ENCODE measurements at regions not wholly inside any gene's neighbourhood (a gene's known extent, or its start where the extent isn't known, plus 50 kb on each side); places are given as distances from the start of the nearest gene placed in this dataset.
"Not testable (repeated sequence)": the region's sequence is repeated elsewhere in the genome, so short reads cannot be mapped to it uniquely, and the experiment has no call there.

GRCh38 chr17:45649796-45650195 lies 134.3 kb upstream of the CRHR1 start:
- no peak for DNase-seq

GRCh38 chr17:45650561-45650960 lies 133.6 kb upstream of the CRHR1 start:
- DNase-seq: no peak

GRCh38 chr17:45651145-45651709 lies 132.9 kb upstream of the CRHR1 start:
- no peak for DNase-seq

DNA sequence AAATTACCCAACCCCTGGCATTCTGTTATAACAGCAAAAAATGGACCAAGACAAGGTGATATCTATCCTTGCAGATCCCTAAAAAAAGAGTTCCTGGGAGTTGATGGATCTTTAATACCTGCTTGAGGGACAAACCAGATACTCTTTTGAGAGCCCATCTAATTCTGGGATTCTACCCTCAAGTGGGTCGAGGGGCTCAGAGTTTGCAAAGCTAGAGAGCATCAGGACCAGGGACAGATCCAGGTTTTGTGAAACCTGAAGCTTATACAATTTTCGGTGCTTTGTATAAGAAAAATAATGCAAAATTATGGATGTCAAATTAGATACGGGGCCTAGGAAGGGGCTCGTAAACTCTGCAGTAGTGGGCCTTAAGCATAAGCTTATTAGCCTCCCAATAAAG lies 130.5 kb upstream of the CRHR1 start:
- no peak for DNase-seq

GRCh38 chr17:45656527-45657181 lies 127.5 kb upstream of the CRHR1 start:
- DNase-seq: no peak

GRCh38 chr17:45660474-45660873 lies 123.6 kb upstream of the CRHR1 start:
- no peak for DNase-seq

- no peak for DNase-seq
Measured at GRCh38 chr17:45662432-45662831, 121.7 kb upstream of the CRHR1 start.

DNA sequence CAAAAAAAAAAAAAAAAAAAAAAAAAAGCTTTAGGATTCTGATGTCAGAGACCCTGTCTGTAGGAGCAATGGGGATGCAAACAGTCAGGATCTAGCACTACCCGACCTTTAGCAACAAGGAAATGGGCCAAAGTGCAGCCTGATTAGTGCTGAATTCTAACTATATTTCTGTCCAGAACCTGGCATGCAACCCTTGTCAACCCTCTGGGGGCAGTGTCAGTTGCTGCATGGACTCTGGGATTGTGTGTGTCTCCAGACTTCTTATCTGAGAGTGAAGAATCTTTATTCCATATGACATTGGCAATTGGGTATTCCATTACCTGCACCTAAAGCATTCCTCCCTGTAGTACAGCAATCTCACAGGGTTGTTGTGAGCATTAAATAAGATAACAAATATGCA lies 120.3 kb upstream of the CRHR1 start:
- no peak for DNase-seq

GRCh38 chr17:45664921-45665320 lies 119.2 kb upstream of the CRHR1 start:
- no peak for DNase-seq

DNA sequence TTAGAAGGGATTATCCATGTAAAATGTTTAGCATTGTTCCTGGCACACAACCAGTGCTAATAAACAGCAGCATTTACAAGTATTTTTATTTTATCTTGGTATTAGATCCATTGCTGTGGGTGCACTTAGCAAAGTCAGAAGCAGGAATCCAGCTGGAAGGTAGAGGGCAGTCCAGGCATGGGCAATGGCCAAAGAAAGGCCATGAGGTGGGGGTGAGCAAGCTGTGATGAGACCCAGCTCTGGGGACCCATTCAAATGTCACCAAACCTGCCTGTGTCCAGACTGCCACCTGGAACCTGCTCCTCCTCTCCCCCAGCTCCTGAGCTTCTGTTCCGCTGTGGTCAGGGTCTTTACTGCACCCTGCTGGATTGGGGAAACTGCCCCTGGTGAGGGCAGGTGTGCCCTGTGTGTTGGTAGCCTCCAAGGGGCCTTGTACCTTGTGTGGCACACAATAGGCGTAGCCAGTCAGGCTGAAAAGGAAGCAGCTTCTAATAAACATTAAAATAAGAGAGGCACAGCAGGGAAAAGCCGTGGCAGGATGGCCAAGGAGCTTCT lies 118.0 kb upstream of the CRHR1 start:
- DNase-seq: no peak

GRCh38 chr17:45666641-45667040 lies 117.5 kb upstream of the CRHR1 start:
- DNase-seq: no peak

GRCh38 chr17:45667591-45668171 lies 116.4 kb upstream of the CRHR1 start:
- no peak for DNase-seq

GRCh38 chr17:45668316-45668715 lies 115.8 kb upstream of the CRHR1 start:
- no peak for DNase-seq

DNA sequence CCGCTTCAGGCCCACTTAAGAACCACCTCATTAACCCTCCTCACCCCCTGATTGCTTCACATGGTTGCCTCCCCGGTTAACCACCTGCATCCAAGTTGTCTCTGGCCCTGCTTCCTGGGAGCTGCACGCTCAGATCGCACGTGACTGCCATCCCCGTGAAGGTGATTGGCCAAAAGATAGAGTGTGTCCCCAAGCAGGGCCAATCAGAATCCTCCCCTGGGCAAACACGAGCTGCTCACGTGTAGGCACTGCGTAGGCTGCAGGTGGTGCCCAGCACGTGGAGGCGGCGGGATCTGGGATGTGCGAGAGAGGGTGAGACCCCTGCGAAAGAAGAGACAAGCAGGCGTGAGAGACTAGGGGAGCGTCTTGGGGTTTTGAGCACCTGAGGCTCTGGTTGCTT lies 111.8 kb upstream of the CRHR1 start:
- no peak for DNase-seq

- DNase-seq: no peak
Measured at GRCh38 chr17:45672792-45673191, 111.3 kb upstream of the CRHR1 start.

- DNase-seq: not testable (repeated sequence)
Measured at GRCh38 chr17:45673759-45674158, 110.4 kb upstream of the CRHR1 start.

GRCh38 chr17:45675012-45675411 lies 109.1 kb upstream of the CRHR1 start:
- DNase-seq: no peak

- no peak for DNase-seq
Measured at GRCh38 chr17:45675892-45676291, 108.2 kb upstream of the CRHR1 start.

DNA sequence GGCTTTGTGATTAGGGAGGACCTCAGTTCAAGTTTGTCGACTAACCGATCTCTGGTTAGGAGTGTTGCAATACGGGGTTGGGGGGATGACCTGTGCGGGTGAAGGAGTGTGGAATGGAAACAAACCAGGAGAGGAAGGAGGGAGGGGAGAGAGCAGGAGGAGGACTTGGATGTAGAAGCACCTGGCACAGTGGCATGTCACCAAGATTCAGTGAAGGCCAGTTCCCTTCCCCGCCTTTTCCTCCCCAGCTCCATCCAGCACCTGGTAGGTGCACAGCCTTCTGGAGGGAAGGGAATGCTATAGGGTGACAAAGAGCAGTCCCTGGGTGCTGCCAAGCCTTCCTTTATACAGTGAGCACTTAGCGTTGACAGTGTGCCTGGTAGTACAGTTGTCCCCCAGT lies 107.4 kb upstream of the CRHR1 start:
- DNase-seq: no peak

DNA sequence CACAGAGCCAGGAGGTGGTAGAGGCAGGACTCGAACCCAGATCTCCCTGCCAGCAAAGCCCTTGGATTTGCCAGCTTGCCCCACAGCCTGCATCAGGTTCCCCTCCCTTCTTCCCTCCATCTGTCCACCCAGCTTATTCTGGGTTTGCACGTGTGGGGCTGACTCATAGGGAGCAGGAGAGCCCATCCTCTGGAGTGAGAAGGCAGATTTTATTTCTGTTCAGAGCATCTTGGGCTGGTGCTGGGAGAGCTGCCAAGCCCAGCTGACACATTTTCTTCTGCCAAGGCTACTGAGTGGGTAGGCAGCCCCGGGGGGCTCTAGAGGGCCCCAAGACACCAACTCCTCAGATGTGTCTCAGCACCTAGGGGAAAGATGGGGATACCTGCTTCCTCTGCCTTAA lies 106.3 kb upstream of the CRHR1 start:
- no peak for DNase-seq

DNA sequence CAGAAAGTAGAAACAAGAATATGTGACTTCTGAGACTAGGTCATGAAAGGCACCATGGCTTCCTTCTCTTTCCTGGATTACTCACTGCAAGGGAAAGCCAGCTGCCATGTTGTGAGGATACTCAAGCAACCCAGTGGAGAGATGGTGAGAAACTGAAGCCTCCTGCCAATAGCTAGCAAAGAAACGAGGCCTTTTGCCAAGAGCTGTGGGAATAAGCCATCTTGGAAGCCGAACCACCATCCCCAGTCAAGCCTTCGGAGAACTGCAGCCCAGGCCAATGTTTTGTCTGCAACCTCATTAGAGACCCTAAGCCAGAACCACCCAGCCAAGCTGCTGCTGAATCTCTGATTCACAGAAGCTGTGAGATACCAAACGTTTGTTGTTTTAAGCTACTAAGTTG lies 104.7 kb upstream of the CRHR1 start:
- no peak for DNase-seq

GRCh38 chr17:45680360-45680759 lies 103.8 kb upstream of the CRHR1 start:
- DNase-seq: no peak

GRCh38 chr17:45681706-45682105 lies 102.4 kb upstream of the CRHR1 start:
- DNase-seq: no peak

- no peak for DNase-seq
Measured at GRCh38 chr17:45686250-45686649, 97.9 kb upstream of the CRHR1 start.

All from right kidney (tissue), 1 donor.